GM19043 (cell line): ENCODE measurements at regions not wholly inside any gene's neighbourhood (a gene's known extent, or its start where the extent isn't known, plus 50 kb on each side); places are given as distances from the start of the nearest gene placed in this dataset.

Experiments used
- ATAC-seq: cut with Tn5 transposase; IDR thresholded peaks from one replicate; pipeline ENCODE4 v1.9.1; 2021; ENCODE audit warnings: low read depth; ENCODE audit not compliant: unreplicated experiment

- ATAC-seq: no peak
Observed at GRCh38 chr5:135220394-135221186, 178.4 kb downstream of the MACROH2A1 start.

- no peak for ATAC-seq
Observed at GRCh38 chr5:135219868-135220267, 179.2 kb downstream of the MACROH2A1 start.

- no peak for ATAC-seq
Observed at GRCh38 chr5:135218790-135219568, 180.1 kb downstream of the MACROH2A1 start.

GRCh38 chr5:135218486-135218755, 180.6 kb downstream of the MACROH2A1 start:
- ATAC-seq: no peak

GRCh38 chr5:135217669-135218485, 181.2 kb downstream of the MACROH2A1 start:
- ATAC-seq: no peak

GRCh38 chr5:135216471-135217343, 182.3 kb downstream of the MACROH2A1 start:
- no peak for ATAC-seq

GRCh38 chr5:135215617-135216470, 181.8 kb upstream of the PITX1 start:
- no peak for ATAC-seq

- ATAC-seq: no peak
Observed at GRCh38 chr5:135214897-135215616, 181.0 kb upstream of the PITX1 start.

- no peak for ATAC-seq
Observed at GRCh38 chr5:135213466-135214239, 179.6 kb upstream of the PITX1 start.

- no peak for ATAC-seq
Observed at GRCh38 chr5:135213027-135213386, 179.0 kb upstream of the PITX1 start.

GRCh38 chr5:135212361-135213026, 178.5 kb upstream of the PITX1 start:
- no peak for ATAC-seq

GRCh38 chr5:135211791-135212190, 177.8 kb upstream of the PITX1 start:
- no peak for ATAC-seq

- ATAC-seq: no peak
Observed at GRCh38 chr5:135211083-135211790, 177.2 kb upstream of the PITX1 start.

GRCh38 chr5:135210286-135211055, 176.4 kb upstream of the PITX1 start:
- no peak for ATAC-seq

GRCh38 chr5:135208903-135209721, 175.1 kb upstream of the PITX1 start:
- ATAC-seq: no peak
